GM12878 (cell line): ENCODE measurements at regions not wholly inside any gene's neighbourhood (a gene's known extent, or its start where the extent isn't known, plus 50 kb on each side); places are given as distances from the start of the nearest gene placed in this dataset.

ENCODE experiments used
- ATAC-seq: fragments of 200-7000 bp; cut with Tn5 transposase; 3 replicates; pipeline ENCODE4 v1.9.1; 2020; ENCODE audit warnings: mild to moderate bottlenecking, moderate library complexity
- BruUV-seq: library from RNA; stranded (reverse); fragments of 400-500 nt; replicated peaks from 2 replicates; lab custom pipeline; 2021; lab: Mats Ljungman, UMichigan
- CTCF ChIA-PET: fragments of 300-600 bp; sonication (Branson Sonifier 250); formaldehyde crosslinking; extraction: SDS; loops from one replicate; lab custom pipeline; 2021; ENCODE audit warnings: inconsistent platforms; lab: Yijun Ruan, JAX
- POLR2A ChIA-PET: fragments of 350-600 bp; formaldehyde crosslinking; extraction: SDS; loops from one replicate; lab custom pipeline; 2021; ENCODE audit warnings: inconsistent platforms; lab: Charles Lee
- RAD21 ChIA-PET: fragments of 300-600 bp; sonication (Branson Sonifier 250); formaldehyde crosslinking; loops from one replicate; lab custom pipeline; 2023; ENCODE audit warnings: antibody characterized with exemption; ENCODE audit not compliant: unreplicated experiment; lab: Charles Lee
- SMC1A ChIA-PET: fragments of 300-600 bp; sonication (Branson Sonifier 250); formaldehyde crosslinking; loops from one replicate; lab custom pipeline; 2023; ENCODE audit not compliant: unreplicated experiment, uncharacterized antibody; lab: Charles Lee
- DNase-seq: peaks from one replicate; pipeline ENCODE4 v3.0.0-alpha.2; 2011; ENCODE audit warnings: low read depth, low spot score
- FAIRE-seq: peaks from 3 replicates; lab custom pipeline; 2011; peaks lifted over from hg19 to GRCh38; lab: Jason Lieb, UNC
- H2AFZ ChIP-seq: 2 replicates; pipeline ENCODE4 v1.6.0; 2011; ENCODE audit warnings: low read depth, low read length, control low read depth; ENCODE audit not compliant: control insufficient read depth
- H3K27ac ChIP-seq: 2 replicates; pipeline ENCODE4 v1.5.1; 2011; ENCODE audit warnings: control low read depth; ENCODE audit not compliant: control insufficient read depth, insufficient read depth
- H3K27me3 ChIP-seq, 2 experiments: replicated peaks in 1 of 2; 2 replicates each; pipeline versions ENCODE4 v1.6.0 to v1.6.1; 2011; ENCODE audit warnings: low read length in 1 of 2; ENCODE audit not compliant: control insufficient read depth in 2 of 2, insufficient read depth in 2 of 2
- H3K36me3 ChIP-seq, 2 experiments: 2 replicates each; pipeline ENCODE4 v1.5.1; 2011; ENCODE audit warnings: low read length in 1 of 2; ENCODE audit not compliant: control insufficient read depth in 2 of 2, insufficient read depth in 2 of 2
- H3K4me1 ChIP-seq: 2 replicates; pipeline ENCODE4 v1.6.1; 2011; ENCODE audit warnings: mild to moderate bottlenecking, low read length, moderate library complexity, mixed read lengths; ENCODE audit not compliant: control insufficient read depth, insufficient read depth
- H3K4me2 ChIP-seq: 2 replicates; pipeline ENCODE4 v1.6.0; 2011; ENCODE audit warnings: control low read depth; ENCODE audit not compliant: control insufficient read depth, insufficient read depth
- H3K4me3 ChIP-seq: fragments of 200-600 bp; sonication (generic); 2 replicates; pipeline ENCODE4 v1.5.1; 2016
- H3K79me2 ChIP-seq: 2 replicates; pipeline ENCODE4 v1.6.0; 2011; ENCODE audit warnings: low read length; ENCODE audit not compliant: control insufficient read depth, insufficient read depth
- H3K9ac ChIP-seq: 2 replicates; pipeline ENCODE4 v1.8.0; 2011; ENCODE audit warnings: low read length, control low read depth, mixed read lengths; ENCODE audit not compliant: control insufficient read depth, insufficient read depth
- H3K9me3 ChIP-seq: replicated peaks from 3 replicates; pipeline ENCODE4 v1.5.1; 2011; ENCODE audit warnings: mild to moderate bottlenecking, low read length; ENCODE audit not compliant: control insufficient read depth, insufficient read depth
- H4K20me1 ChIP-seq: 2 replicates; pipeline ENCODE4 v1.6.0; 2011; ENCODE audit not compliant: control insufficient read depth, insufficient read depth
- BCL11A ChIP-seq: IDR thresholded peaks from 2 replicates; pipeline ENCODE4 v1.6.1; 2011; ENCODE audit warnings: low read depth, low read length
- NKRF ChIP-seq: fragments of 450-650 bp; conservative IDR thresholded peaks from 2 replicates; pipeline ENCODE4 v1.6.1; 2017; ENCODE audit warnings: mild to moderate bottlenecking, moderate library complexity
- NR2C1 ChIP-seq: fragments of 450-650 bp; IDR thresholded peaks from 2 replicates; pipeline ENCODE4 v1.6.1; 2017; ENCODE audit warnings: antibody characterized with exemption, mild to moderate bottlenecking, moderate library complexity
- PML ChIP-seq: IDR thresholded peaks from 2 replicates; pipeline ENCODE4 v1.6.1; 2012; ENCODE audit warnings: low read length, inconsistent platforms
- SPI1 ChIP-seq: IDR thresholded peaks from 2 replicates; pipeline ENCODE4 v1.6.1; 2011; ENCODE audit warnings: low read depth, mild to moderate bottlenecking, low read length, moderate library complexity, borderline replicate concordance; ENCODE audit not compliant: insufficient read depth
- TBL1XR1 ChIP-seq: IDR thresholded peaks from 2 replicates; pipeline ENCODE4 v1.6.1; 2012; ENCODE audit warnings: low read depth, low read length, improper control_type of control experiment
- WRNIP1 ChIP-seq: IDR thresholded peaks from 2 replicates; pipeline ENCODE4 v1.6.1; 2011; ENCODE audit warnings: low read depth, low read length, improper control_type of control experiment, borderline replicate concordance
- ZBED1 ChIP-seq: IDR thresholded peaks from 2 replicates; pipeline ENCODE4 v1.6.1; 2016; ENCODE audit warnings: borderline replicate concordance
- ZNF207 ChIP-seq: fragments of 450-650 bp; IDR thresholded peaks from 2 replicates; pipeline ENCODE4 v1.6.1; 2014; ENCODE audit warnings: antibody characterized with exemption, mild to moderate bottlenecking, borderline replicate concordance
- WGBS: methylation state at CpG from one replicate; pipeline ENCODE4 v1.1.6; 2016; ENCODE audit warnings: low lambda C conversion rate; ENCODE audit not compliant: insufficient replicate concordance, insufficient coverage; ENCODE audit errors: missing lambda C conversion rate; 5-methylcytosine and 5-hydroxymethylcytosine counted together
- in situ Hi-C: fragments of 300-500 bp; cut with MboI; formaldehyde crosslinking; loops from 9 replicates; pipeline ENCODE4 v1.14.3; 2018; ENCODE audit warnings: mixed read lengths
- intact Hi-C: fragments of 100-400 bp; cut with micrococcal nuclease; formaldehyde crosslinking; loops from one replicate; pipeline ENCODE4 v1.14.2; 2022; ENCODE audit not compliant: unreplicated experiment

- ChIA-PET POLR2A (interaction anchor here (0.5 to 0.7 kb wide), 2 partner anchors 16 to 301 kb away, joined by 4 to 7 read pairs; no protein-coding TSS in a partner anchor), RAD21 (interaction anchor here (0.8 to 1.2 kb wide), 5 partner anchors 11 to 121 kb away, joined by 3 to 8 read pairs (median 3); no protein-coding TSS in a partner anchor), SMC1A (interaction anchor here (0.6 to 1.7 kb wide), 11 partner anchors 11 to 124 kb away, joined by 3 to 6 read pairs (median 4); no protein-coding TSS in a partner anchor), CTCF (interaction anchor here (0.8 to 1.2 kb wide), 3 partner anchors 11 to 23 kb away, joined by 3 to 4 read pairs (median 3); no protein-coding TSS in a partner anchor)
- Histone ChIP-seq H3K4me3 (no peak overlapping the region), H4K20me1 (no peaks in the 10 kb centered on the region), H3K27ac (no peak overlapping the region), H3K9me3 (no peaks in the 10 kb centered on the region), H3K27me3 (no peaks in the 10 kb centered on the region), H3K4me2 (no peak overlapping the region), H2AFZ (no peak overlapping the region), H3K36me3 (no peaks in the 10 kb centered on the region), H3K9ac (no peak overlapping the region), H3K4me1 (peaks cover 5% of the 10 kb centered on the region), H3K79me2 (no peaks in the 10 kb centered on the region)
- WGBS, result 96% methylated on average over 3 of the region's 3 CpGs
- BruUV-seq, result no TSS peak
- TF ChIP-seq ZNF207, result no peak
- peak; percentile 67; the same call in 1 of the 2 replicates for TF ChIP-seq SPI1
- no peak for TF ChIP-seq ZBED1
- FAIRE-seq, result no peak
- intact Hi-C loops (no loop called here), in situ Hi-C loops (no loop called here)
- no peak for ATAC-seq
- no peak for DNase-seq
Measured at GRCh38 chr5:68408345-68408871, 192.9 kb downstream of the PIK3R1 start.

- no peaks in the 10 kb centered on the region for H3K27me3 ChIP-seq
- RAD21 ChIA-PET, result interaction anchor here (1.1 kb wide), 1 partner anchor 25 kb away, joined by 8 read pairs; no protein-coding TSS in a partner anchor
- in situ Hi-C loops (no loop called here), intact Hi-C loops (no loop called here)
- DNase-seq (no peak), FAIRE-seq (no peak), ATAC-seq (no peak)
- CTCF ChIA-PET, result interaction anchor here (1.2 kb wide), 1 partner anchor 14 kb away, joined by 3 read pairs; no protein-coding TSS in a partner anchor
- no peak overlapping the region for H3K9ac ChIP-seq
- no peaks in the 10 kb centered on the region for H3K79me2 ChIP-seq
- BruUV-seq, result no TSS peak
- peaks cover 5% of the 10 kb centered on the region for H3K4me1 ChIP-seq
- H4K20me1 ChIP-seq, result no peaks in the 10 kb centered on the region
- no peak overlapping the region for H3K27ac ChIP-seq
- 90% methylated on average over 3 of the region's 3 CpGs for WGBS
- H3K36me3 ChIP-seq, result no peaks in the 10 kb centered on the region
- no peak overlapping the region for H2AFZ ChIP-seq
- POLR2A ChIA-PET, result no interaction called here
- no peak overlapping the region for H3K4me2 ChIP-seq
- no peaks in the 10 kb centered on the region for H3K9me3 ChIP-seq
- SMC1A ChIA-PET, result interaction anchor here (0.6 to 2.3 kb wide), 8 partner anchors 10 to 52 kb away, joined by 3 to 9 read pairs (median 6); no protein-coding TSS in a partner anchor
- no peak overlapping the region for H3K4me3 ChIP-seq
- TF ChIP-seq NR2C1 (no peak), PML (no peak), TBL1XR1 (no peak), BCL11A (no peak), NKRF (no peak), WRNIP1 (no peak)
Measured at GRCh38 chr5:68409259-68409658, 193.7 kb downstream of the PIK3R1 start.
